Thyroid gland (tissue), 4 donors: ENCODE measurements at regions not wholly inside any gene's neighbourhood (a gene's known extent, or its start where the extent isn't known, plus 50 kb on each side); places are given as distances from the start of the nearest gene placed in this dataset.
A peak's percentile ranks its signal among the peaks of the same experiment; 100 is the strongest.

ENCODE experiments used
- DNase-seq, 2 donors: peaks; one replicate each; pipeline ENCODE4 v3.0.0-alpha.2; 2019
- H3K27ac ChIP-seq, 3 donors: fragments of 200-600 bp; sonication (generic); 1 replicate in 2 of 3; 2 replicates in 1 of 3; pipeline ENCODE4 v1.5.1; 2016 to 2019; ENCODE audit warnings: mild to moderate bottlenecking in 1 of 3, moderate library complexity in 1 of 3
- H3K27me3 ChIP-seq: fragments of 200-600 bp; sonication (generic); one replicate; pipeline ENCODE4 v1.5.1; 2019
- H3K36me3 ChIP-seq, 2 donors: fragments of 200-600 bp; sonication (generic); one replicate each; pipeline ENCODE4 v1.5.1; 2016 to 2019
- H3K4me1 ChIP-seq, 2 donors: fragments of 200-600 bp; sonication (generic); one replicate each; pipeline ENCODE4 v1.5.1; 2017 to 2019
- H3K4me3 ChIP-seq, 3 donors: fragments of 200-600 bp; sonication (generic); replicated peaks in 1 of 3; 1 replicate in 2 of 3; 2 replicates in 1 of 3; pipeline ENCODE4 v1.5.1; 2016; ENCODE audit warnings: mild to moderate bottlenecking in 1 of 3
- H3K9me3 ChIP-seq: fragments of 200-600 bp; sonication (generic); one replicate; pipeline ENCODE4 v1.5.1; 2017
- CTCF ChIP-seq, 6 experiments: fragments of 200-600 bp in 3 of 6; fragments of 450-650 bp in 3 of 6; sonication (generic) in 3 of 6; IDR thresholded peaks; one replicate each; pipeline ENCODE4 v1.5.1; 2016 to 2019; ENCODE audit warnings: antibody characterized with exemption in 6 of 6, mild to moderate bottlenecking in 2 of 6, inconsistent platforms in 1 of 6, moderate library complexity in 1 of 6
- POLR2A ChIP-seq, 2 donors: fragments of 450-650 bp; IDR thresholded peaks; one replicate each; pipeline ENCODE4 v1.6.1; 2017; ENCODE audit warnings: antibody characterized with exemption in 2 of 2, mild to moderate bottlenecking in 2 of 2, moderate library complexity in 1 of 2
- WGBS, 2 donors: methylation state at CpG; one replicate each; pipeline ENCODE4 v1.1.5; 2017; 5-methylcytosine and 5-hydroxymethylcytosine counted together
- intact Hi-C: fragments of 100-400 bp; cut with DNase I; formaldehyde crosslinking; loops from one replicate; pipeline ENCODE4 v1.15.1; 2023

- Histone ChIP-seq H3K27me3 (no peaks in the 10 kb centered on the region), H3K36me3 (no peaks in the 10 kb centered on the region), H3K4me1 (peaks cover 35 to 41% of the 10 kb centered on the region in 2 donors), H3K9me3 (no peaks in the 10 kb centered on the region), H3K27ac (peak overlapping the region in 1 of 3 donors; percentile 63), H3K4me3 (peak overlapping the region in 2 of 3 donors; percentile 43 to 77)
- whole genome bisulfite sequencing, 2 donors, result 24 to 37% methylated on average over 4 to 11 of the region's 20 CpGs
- intact Hi-C loops, result no loop called here
- no peak for TF ChIP-seq POLR2A (IDR thresholded peaks at IDR 0.05)
- no peak for TF ChIP-seq CTCF (IDR thresholded peaks at IDR 0.05)
- DNase-seq, result peak; percentile 30 to 41
Observed at GRCh38 chr17:77281904-77282367, 141.2 kb downstream of the SEC14L1 start.

- H3K4me1 ChIP-seq, result peaks cover 43 to 50% of the 10 kb centered on the region in 2 donors
- TF ChIP-seq CTCF (IDR thresholded peaks at IDR 0.05) (no peak), POLR2A (IDR thresholded peaks at IDR 0.05) (no peak)
- no peaks in the 10 kb centered on the region for H3K27me3 ChIP-seq
- intact Hi-C loops, result no loop called here
- H3K9me3 ChIP-seq, result no peaks in the 10 kb centered on the region
- no peaks in the 10 kb centered on the region for H3K36me3 ChIP-seq
- H3K27ac ChIP-seq, result peak overlapping the region; percentile 43 to 95 (median 63)
- DNase-seq, result peak; percentile 80 to 88
- H3K4me3 ChIP-seq, result no peak overlapping the region
- WGBS, 2 donors, result 40 to 56% methylated on average over 22 to 24 of the region's 24 CpGs
Observed at GRCh38 chr17:77282524-77283515, 142.1 kb downstream of the SEC14L1 start.

GRCh38 chr17:77284023-77284617, 143.4 kb downstream of the SEC14L1 start:
- Histone ChIP-seq H3K9me3 (no peaks in the 10 kb centered on the region), H3K4me1 (peaks cover 51 to 63% of the 10 kb centered on the region in 2 donors), H3K36me3 (no peaks in the 10 kb centered on the region), H3K27ac (peak overlapping the region in 2 of 3 donors; percentile 90 to 95), H3K27me3 (no peaks in the 10 kb centered on the region), H3K4me3 (no peak overlapping the region)
- DNase-seq, result no peak
- intact Hi-C loops, result no loop called here
- TF ChIP-seq CTCF (IDR thresholded peaks at IDR 0.05), result no peak
- TF ChIP-seq POLR2A (IDR thresholded peaks at IDR 0.05), result no peak
- WGBS, 2 donors, result 94 to 99% methylated on average over 10 to 14 of the region's 14 CpGs

DNA sequence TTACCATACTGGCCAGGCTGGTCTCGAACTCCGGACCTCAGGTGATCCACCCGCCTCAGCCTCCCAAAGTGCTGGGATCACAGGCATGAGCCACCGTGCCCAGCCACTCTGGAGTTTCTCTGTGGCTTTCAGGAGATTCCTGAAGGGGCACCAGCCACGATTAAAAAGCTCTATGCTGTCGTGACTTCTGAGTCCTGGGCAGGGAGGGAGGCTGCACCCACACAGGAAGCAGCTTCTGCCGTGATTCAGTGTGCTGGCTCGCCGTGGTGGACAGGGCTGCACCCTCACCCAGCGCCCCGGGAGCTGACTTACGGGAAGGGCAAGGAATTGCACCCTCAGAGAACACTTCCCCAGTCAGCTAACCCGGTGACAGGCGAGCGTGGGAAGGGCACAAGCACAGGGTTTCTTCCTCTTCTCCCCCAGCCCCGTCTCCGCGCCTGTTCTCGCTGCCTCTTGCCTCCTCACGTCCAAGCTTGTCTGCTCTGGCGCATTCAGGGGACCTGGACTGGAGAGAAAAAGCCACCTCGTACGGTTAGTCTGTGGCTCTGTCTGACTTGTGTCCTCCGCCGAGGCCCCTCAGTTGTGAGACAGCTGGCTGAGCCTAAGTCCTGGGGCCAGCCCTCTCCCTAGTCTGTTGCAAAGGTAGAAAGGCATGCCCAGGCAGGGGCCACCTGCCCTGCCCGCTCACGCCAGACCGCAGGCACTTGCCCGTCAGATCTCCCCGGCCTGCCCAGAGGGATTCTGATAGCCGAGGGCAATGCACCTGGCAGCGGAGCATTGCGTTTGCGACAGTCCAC, 145.0 kb downstream of the SEC14L1 start:
- no peaks in the 10 kb centered on the region for H3K27me3 ChIP-seq
- peak; percentile 63 to 72 for DNase-seq
- TF ChIP-seq CTCF (IDR thresholded peaks at IDR 0.05) (no peak), POLR2A (IDR thresholded peaks at IDR 0.05) (no peak)
- H3K36me3 ChIP-seq, result no peaks in the 10 kb centered on the region
- 68 to 73% methylated on average over 27 to 31 of the region's 34 CpGs for WGBS, 2 donors
- H3K4me3 ChIP-seq, result no peak overlapping the region
- intact Hi-C loops, result no loop called here
- H3K4me1 ChIP-seq, result peaks cover 51 to 65% of the 10 kb centered on the region in 2 donors
- H3K27ac ChIP-seq, result peak overlapping the region; percentile 90 to 97 (median 95)
- no peaks in the 10 kb centered on the region for H3K9me3 ChIP-seq
